ENCODE measurements at regions not wholly inside any gene's neighbourhood (a gene's known extent, or its start where the extent isn't known, plus 50 kb on each side); places are given as distances from the start of the nearest gene placed in this dataset.
"Not testable (repeated sequence)": the region's sequence is repeated elsewhere in the genome, so short reads cannot be mapped to it uniquely, and the experiment has no call there.

DNA sequence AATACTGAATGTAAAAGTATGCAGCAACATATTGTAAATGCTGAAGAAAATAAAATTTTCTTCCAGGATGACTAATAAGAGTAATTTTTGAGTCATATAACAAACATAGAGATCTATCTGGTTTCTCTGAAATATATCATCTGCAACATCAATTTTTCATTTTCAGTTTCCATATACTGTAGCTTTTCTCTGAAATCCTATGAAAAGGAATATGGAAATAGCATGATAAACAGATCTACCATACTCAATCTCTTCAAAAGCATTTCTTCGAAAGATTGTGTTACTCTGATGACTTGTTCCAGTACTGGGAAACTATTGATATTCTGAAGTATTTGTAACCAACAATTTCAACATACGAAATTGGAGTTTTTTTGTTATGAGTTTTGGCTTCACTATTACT is 1156.7 kb downstream of the FAM133A start:
- no peak for DNase-seq (ENCODE audit: extremely low spot score)
- intact Hi-C loops (cut with DNase I), result no loop called here
- 58% methylated on average over 2 of the region's 2 CpGs for WGBS

DNA sequence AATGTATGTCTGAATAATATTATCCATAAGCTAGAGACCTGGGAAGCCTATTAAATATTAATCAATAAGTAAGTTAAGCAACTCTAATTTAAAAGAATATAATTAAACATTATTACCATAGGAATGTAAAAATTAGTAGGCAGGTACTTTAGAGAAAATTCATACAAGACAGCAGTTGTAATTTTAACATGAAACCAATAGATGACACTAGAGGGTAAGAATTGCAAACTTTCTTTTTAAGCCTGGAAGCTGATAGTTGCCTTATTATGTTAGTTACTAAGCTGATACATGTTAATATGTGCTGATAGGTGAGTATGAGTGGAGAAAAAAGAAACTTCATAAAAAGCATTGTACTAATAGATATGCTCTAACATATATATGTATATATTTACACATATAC is 1157.4 kb downstream of the FAM133A start:
- intact Hi-C loops (cut with DNase I), result no loop called here
- Histone ChIP-seq H3K9me3 (no peaks in the 10 kb centered on the region), H3K27me3 (peaks cover 0 to 5% (median 0%) of the 10 kb centered on the region in 4 donors), H3K4me3 (no peak overlapping the region), H3K4me1 (no peaks in the 10 kb centered on the region), H3K27ac (replicated peaks in 1 of 4) (no peak overlapping the region), H3K36me3 (no peaks in the 10 kb centered on the region)
- TF ChIP-seq POLR2AphosphoS5 (IDR thresholded peaks at IDR 0.05) (no peak), EP300 (IDR thresholded peaks at IDR 0.05) (no peak), POLR2A (IDR thresholded peaks at IDR 0.05; ENCODE audit: low read depth) (no peak)
- TF ChIP-seq, protein P1, sequence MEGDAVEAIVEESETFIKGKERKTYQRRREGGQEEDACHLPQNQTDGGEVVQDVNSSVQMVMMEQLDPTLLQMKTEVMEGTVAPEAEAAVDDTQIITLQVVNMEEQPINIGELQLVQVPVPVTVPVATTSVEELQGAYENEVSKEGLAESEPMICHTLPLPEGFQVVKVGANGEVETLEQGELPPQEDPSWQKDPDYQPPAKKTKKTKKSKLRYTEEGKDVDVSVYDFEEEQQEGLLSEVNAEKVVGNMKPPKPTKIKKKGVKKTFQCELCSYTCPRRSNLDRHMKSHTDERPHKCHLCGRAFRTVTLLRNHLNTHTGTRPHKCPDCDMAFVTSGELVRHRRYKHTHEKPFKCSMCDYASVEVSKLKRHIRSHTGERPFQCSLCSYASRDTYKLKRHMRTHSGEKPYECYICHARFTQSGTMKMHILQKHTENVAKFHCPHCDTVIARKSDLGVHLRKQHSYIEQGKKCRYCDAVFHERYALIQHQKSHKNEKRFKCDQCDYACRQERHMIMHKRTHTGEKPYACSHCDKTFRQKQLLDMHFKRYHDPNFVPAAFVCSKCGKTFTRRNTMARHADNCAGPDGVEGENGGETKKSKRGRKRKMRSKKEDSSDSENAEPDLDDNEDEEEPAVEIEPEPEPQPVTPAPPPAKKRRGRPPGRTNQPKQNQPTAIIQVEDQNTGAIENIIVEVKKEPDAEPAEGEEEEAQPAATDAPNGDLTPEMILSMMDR (IDR thresholded peaks at IDR 0.05), result peak in 1 of 3 experiments; percentile 39
- DNase-seq (ENCODE audit: extremely low spot score), result no peak

More for the DNA sequence above, 1156.7 kb downstream of the FAM133A start:
- Histone ChIP-seq H3K27me3 (peaks cover 0 to 5% (median 0%) of the 10 kb centered on the region in 4 donors), H3K4me3 (no peak overlapping the region), H3K36me3 (no peaks in the 10 kb centered on the region), H3K9me3 (no peaks in the 10 kb centered on the region), H3K27ac (replicated peaks in 1 of 4) (no peak overlapping the region), H3K4me1 (no peaks in the 10 kb centered on the region)
- no peak for TF ChIP-seq POLR2AphosphoS5 (IDR thresholded peaks at IDR 0.05)
- no peak for TF ChIP-seq EP300 (IDR thresholded peaks at IDR 0.05)
- TF ChIP-seq, protein P1 (IDR thresholded peaks at IDR 0.05), result no peak
- no peak for TF ChIP-seq POLR2A (IDR thresholded peaks at IDR 0.05; ENCODE audit: low read depth)

DNA sequence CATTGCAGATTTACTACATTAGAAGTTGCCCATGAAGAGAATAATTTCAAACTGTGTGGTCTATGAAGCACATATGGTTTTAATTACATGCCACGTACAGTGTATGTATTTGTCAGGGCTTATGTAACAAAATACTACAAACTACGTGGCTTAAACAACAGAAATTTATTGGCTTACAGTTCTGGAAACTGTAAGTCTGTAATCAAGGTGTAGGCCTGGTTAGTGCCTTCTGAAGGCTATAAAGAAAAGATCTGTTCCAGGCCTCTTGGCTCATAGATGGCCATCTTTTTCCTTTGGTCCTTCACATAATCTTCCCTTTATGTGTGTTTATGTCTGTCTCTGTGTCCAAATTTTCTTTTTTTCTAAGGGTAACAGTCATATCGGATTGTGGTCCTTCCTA is 1160.2 kb downstream of the FAM133A start:
- no peak overlapping the region for H3K27ac ChIP-seq (replicated peaks in 1 of 4)
- 26% methylated on average over 3 of the region's 3 CpGs for WGBS
- no peaks in the 10 kb centered on the region for H3K36me3 ChIP-seq
- H3K4me1 ChIP-seq, result no peaks in the 10 kb centered on the region
- H3K4me3 ChIP-seq, result no peak overlapping the region
- H3K27me3 ChIP-seq, result peaks cover 0 to 5% (median 0%) of the 10 kb centered on the region in 4 donors
- TF ChIP-seq POLR2A (IDR thresholded peaks at IDR 0.05; ENCODE audit: low read depth) (no peak), POLR2AphosphoS5 (IDR thresholded peaks at IDR 0.05) (no peak), EP300 (IDR thresholded peaks at IDR 0.05) (no peak)
- TF ChIP-seq, protein P1 (IDR thresholded peaks at IDR 0.05), result no peak
- intact Hi-C loops (cut with DNase I), result no loop called here
- no peak for DNase-seq (ENCODE audit: extremely low spot score)
- no peaks in the 10 kb centered on the region for H3K9me3 ChIP-seq

DNA sequence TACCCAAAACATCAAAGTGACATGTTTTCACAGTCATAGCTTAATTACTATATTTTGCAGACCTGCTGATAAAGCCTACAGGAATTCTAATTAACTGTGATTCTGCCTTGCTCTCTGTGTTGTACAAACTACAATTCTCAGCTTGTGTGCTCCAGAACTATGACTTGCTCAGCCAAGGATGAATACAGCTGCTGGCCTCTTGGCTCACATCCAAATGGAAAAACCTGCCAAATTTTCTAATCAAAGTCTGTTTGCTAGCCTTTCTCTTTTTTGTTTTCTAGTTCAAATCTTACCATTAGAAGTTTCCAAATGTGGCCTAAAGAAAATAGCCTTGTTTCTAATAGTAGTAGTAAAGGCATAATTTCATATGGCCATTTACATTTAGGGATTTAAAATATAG is 1176.8 kb downstream of the FAM133A start:
- no peaks in the 10 kb centered on the region for H3K36me3 ChIP-seq
- TF ChIP-seq, protein P1 (IDR thresholded peaks at IDR 0.05), result no peak
- TF ChIP-seq POLR2A (IDR thresholded peaks at IDR 0.05; ENCODE audit: low read depth) (no peak), POLR2AphosphoS5 (IDR thresholded peaks at IDR 0.05) (no peak), EP300 (IDR thresholded peaks at IDR 0.05) (no peak)
- DNase-seq (ENCODE audit: extremely low spot score), result no peak
- no peaks in the 10 kb centered on the region for H3K9me3 ChIP-seq
- H3K4me1 ChIP-seq, result no peaks in the 10 kb centered on the region
- intact Hi-C loops (cut with DNase I), result no loop called here
- H3K4me3 ChIP-seq, result no peak overlapping the region
- no peak overlapping the region for H3K27ac ChIP-seq (replicated peaks in 1 of 4)
- H3K27me3 ChIP-seq, result no peaks in the 10 kb centered on the region

DNA sequence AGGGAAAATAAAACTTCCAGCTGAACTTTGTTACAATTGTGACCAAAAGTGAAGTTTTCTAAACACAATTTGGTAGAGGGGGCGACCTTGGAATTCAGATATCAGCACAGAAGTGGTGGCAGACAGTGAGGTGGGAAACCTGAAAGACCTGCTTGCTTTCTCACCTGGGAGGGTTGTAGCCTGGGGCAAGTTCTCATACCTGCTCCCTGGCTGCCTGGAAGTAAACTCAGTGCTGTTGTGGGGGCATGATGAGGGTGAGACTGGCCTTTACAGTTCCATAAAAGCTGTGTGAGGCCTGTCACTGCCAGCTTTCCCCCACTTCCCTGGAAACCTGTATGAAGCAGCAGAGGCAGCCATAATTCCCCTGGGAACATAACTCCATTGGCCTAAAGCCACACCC is 1180.2 kb downstream of the FAM133A start:
- 38% methylated on average over 1 of the region's 1 CpG for WGBS
- intact Hi-C loops (cut with DNase I), result no loop called here

DNA sequence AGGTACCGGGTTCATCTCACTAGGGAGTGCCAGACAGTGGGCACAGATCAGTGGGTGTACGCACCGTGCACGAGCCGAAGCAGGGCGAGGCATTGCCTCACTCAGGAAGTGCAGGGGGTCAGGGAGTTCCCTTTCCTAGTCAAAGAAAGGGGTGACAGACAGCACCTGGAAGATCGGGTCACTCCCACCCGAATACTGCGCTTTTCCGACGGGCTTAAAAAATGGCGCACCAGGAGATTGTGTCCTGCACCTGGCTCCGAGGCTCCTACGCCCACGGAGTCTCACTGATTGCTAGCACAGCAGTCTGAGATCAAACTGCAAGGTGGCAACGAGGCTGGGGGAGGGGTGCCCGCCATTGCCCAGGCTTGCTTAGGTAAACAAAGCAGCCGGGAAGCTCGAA is 1188.5 kb downstream of the FAM133A start:
- H3K36me3 ChIP-seq; H3K9me3 ChIP-seq; H3K4me3 ChIP-seq; intact Hi-C loops (cut with DNase I); H3K27me3 ChIP-seq; H3K27ac ChIP-seq (replicated peaks in 1 of 4); H3K4me1 ChIP-seq; DNase-seq (ENCODE audit: extremely low spot score): not testable (repeated sequence)
- WGBS, result 92% methylated on average over 15 of the region's 19 CpGs

More for the DNA sequence above, 1180.2 kb downstream of the FAM133A start:
- Histone ChIP-seq H3K27me3 (no peaks in the 10 kb centered on the region), H3K27ac (replicated peaks in 1 of 4) (no peak overlapping the region), H3K4me1 (no peaks in the 10 kb centered on the region), H3K9me3 (no peaks in the 10 kb centered on the region), H3K36me3 (no peaks in the 10 kb centered on the region), H3K4me3 (no peak overlapping the region)
- no peak for DNase-seq (ENCODE audit: extremely low spot score)
- TF ChIP-seq POLR2A (IDR thresholded peaks at IDR 0.05; ENCODE audit: low read depth) (no peak), EP300 (IDR thresholded peaks at IDR 0.05) (no peak), POLR2AphosphoS5 (IDR thresholded peaks at IDR 0.05) (no peak)
- TF ChIP-seq, protein P1 (IDR thresholded peaks at IDR 0.05), result no peak
